Neural progenitor cell (in vitro differentiated cells): ENCODE measurements at regions not wholly inside any gene's neighbourhood (a gene's known extent, or its start where the extent isn't known, plus 50 kb on each side); places are given as distances from the start of the nearest gene placed in this dataset.

ENCODE experiments used
- DNase-seq: peaks from one replicate; pipeline ENCODE4 v3.0.0-alpha.2; 2016; ENCODE audit warnings: low spot score
- H2AFZ ChIP-seq: fragments of 200-600 bp; sonication (generic); replicated peaks from 2 replicates; pipeline ENCODE4 v1.6.1; 2016; ENCODE audit warnings: antibody characterized with exemption
- H3F3A ChIP-seq: fragments of 200-600 bp; sonication (generic); 2 replicates; pipeline ENCODE4 v1.6.1; 2016; ENCODE audit warnings: antibody characterized with exemption, low read depth
- H3K27ac ChIP-seq: fragments of 200-600 bp; sonication (generic); 2 replicates; pipeline ENCODE4 v1.5.1; 2016; ENCODE audit warnings: mild to moderate bottlenecking
- H3K27me3 ChIP-seq: fragments of 200-600 bp; sonication (generic); 2 replicates; pipeline ENCODE4 v1.6.1; 2016; ENCODE audit warnings: mild to moderate bottlenecking, moderate library complexity
- H3K36me3 ChIP-seq: fragments of 200-600 bp; sonication (generic); 2 replicates; pipeline ENCODE4 v1.5.1; 2016
- H3K4me1 ChIP-seq: fragments of 200-600 bp; sonication (generic); 2 replicates; pipeline ENCODE4 v1.6.1; 2016; ENCODE audit warnings: mixed run types
- H3K4me2 ChIP-seq: fragments of 200-600 bp; sonication (generic); 2 replicates; pipeline ENCODE4 v1.6.1; 2016
- H3K4me3 ChIP-seq: fragments of 200-600 bp; sonication (generic); 2 replicates; pipeline ENCODE4 v1.5.1; 2016
- H3K79me2 ChIP-seq: fragments of 200-600 bp; sonication (generic); 2 replicates; pipeline ENCODE4 v1.6.1; 2016; ENCODE audit warnings: low read depth
- H3K9ac ChIP-seq: fragments of 200-600 bp; sonication (generic); 2 replicates; pipeline ENCODE4 v1.6.1; 2016
- H3K9me3 ChIP-seq: fragments of 200-600 bp; sonication (generic); 2 replicates; pipeline ENCODE4 v1.5.1; 2016; ENCODE audit warnings: low read depth
- H4K20me1 ChIP-seq: fragments of 200-600 bp; sonication (generic); 2 replicates; pipeline ENCODE4 v1.6.1; 2016; ENCODE audit warnings: low read depth
- H3K27ac Mint-ChIP-seq: 3 replicates; pipeline ENCODE4 v1.8.0; 2021; ENCODE audit warnings: mixed read lengths
- H3K27me3 Mint-ChIP-seq: 2 replicates; pipeline ENCODE4 v1.8.0; 2022; ENCODE audit warnings: low read depth, mild to moderate bottlenecking, inconsistent platforms, moderate library complexity, mixed read lengths; ENCODE audit not compliant: insufficient read depth
- H3K36me3 Mint-ChIP-seq: 3 replicates; pipeline ENCODE4 v1.8.0; 2021; ENCODE audit warnings: mixed read lengths
- H3K4me1 Mint-ChIP-seq: 3 replicates; pipeline ENCODE4 v1.8.0; 2021; ENCODE audit warnings: mixed read lengths
- H3K4me3 Mint-ChIP-seq: 3 replicates; pipeline ENCODE4 v1.8.0; 2021; ENCODE audit warnings: mild to moderate bottlenecking, moderate library complexity, mixed read lengths
- H3K9me3 Mint-ChIP-seq: 3 replicates; pipeline ENCODE4 v1.8.0; 2020; ENCODE audit warnings: mixed read lengths
- CTCF ChIP-seq: fragments of 200-600 bp; sonication (generic); IDR thresholded peaks from 2 replicates; pipeline ENCODE4 v1.5.1; 2017; ENCODE audit warnings: antibody characterized with exemption, mild to moderate bottlenecking
- EZH2 ChIP-seq: fragments of 200-600 bp; sonication (generic); IDR thresholded peaks from 2 replicates; pipeline ENCODE4 v1.6.1; 2017; ENCODE audit warnings: antibody characterized with exemption, mild to moderate bottlenecking, moderate library complexity
- EZH2phosphoT487 ChIP-seq: fragments of 200-600 bp; sonication (generic); IDR thresholded peaks from 2 replicates; pipeline ENCODE4 v1.6.1; 2017; ENCODE audit warnings: antibody characterized with exemption

- Histone ChIP-seq H3K4me3 (no peak overlapping the region), H3K79me2 (no peaks in the 10 kb centered on the region), H3K4me1 (no peaks in the 10 kb centered on the region), H3K27ac (no peak overlapping the region), H3F3A (no peaks in the 10 kb centered on the region), H3K4me2 (no peak overlapping the region), H4K20me1 (no peaks in the 10 kb centered on the region), H2AFZ (no peak overlapping the region), H3K9me3 (no peaks in the 10 kb centered on the region), H3K36me3 (no peaks in the 10 kb centered on the region), H3K9ac (no peak overlapping the region), H3K27me3 (no peaks in the 10 kb centered on the region)
- H3K27me3 Mint-ChIP-seq = peaks cover 2% of the 10 kb centered on the region
- no peak overlapping the region for H3K27ac Mint-ChIP-seq
- H3K9me3 Mint-ChIP-seq = peaks cover 8% of the 10 kb centered on the region
- H3K4me1 Mint-ChIP-seq = peaks cover 4% of the 10 kb centered on the region
- H3K4me3 Mint-ChIP-seq = no peak overlapping the region
- DNase-seq = no peak
- H3K36me3 Mint-ChIP-seq = no peaks in the 10 kb centered on the region
- TF ChIP-seq EZH2 = no peak
- TF ChIP-seq CTCF = no peak
- no peak for TF ChIP-seq EZH2phosphoT487
Observed at GRCh38 chr15:59739557-59740186, 50.6 kb upstream of the BNIP2 start.
